H1 (cell line): ENCODE measurements at regions not wholly inside any gene's neighbourhood (a gene's known extent, or its start where the extent isn't known, plus 50 kb on each side); places are given as distances from the start of the nearest gene placed in this dataset.
A peak's percentile ranks its signal among the peaks of the same experiment; 100 is the strongest.

Source experiments
- CTCF ChIA-PET: fragments of 300-600 bp; sonication (Branson Sonifier 250); formaldehyde crosslinking; loops from one replicate; lab custom pipeline; 2021; ENCODE audit not compliant: partially characterized antibody; lab: Charles Lee
- POLR2A ChIA-PET: fragments of 300-600 bp; sonication (Branson Sonifier 250); formaldehyde crosslinking; loops from one replicate; lab custom pipeline; 2021; ENCODE audit warnings: inconsistent platforms; ENCODE audit not compliant: partially characterized antibody; lab: Charles Lee
- DNase-seq, 2 experiments: peaks; one replicate each; pipeline versions ENCODE4 v3.0.0 to v3.0.0-alpha.2; 2010 to 2022; ENCODE audit warnings: low spot score in 2 of 2, low read depth in 1 of 2, mixed read lengths in 1 of 2
- FAIRE-seq: peaks from 2 replicates; lab custom pipeline; 2011; peaks lifted over from hg19 to GRCh38; lab: Jason Lieb, UNC
- H2AFZ ChIP-seq: 2 replicates; pipeline ENCODE4 v1.8.1; 2012; ENCODE audit warnings: low read length, inconsistent platforms
- H2AK5ac ChIP-seq: 2 replicates; pipeline ENCODE4 v1.6.1; 2013; ENCODE audit warnings: low read depth, low read length
- H2BK120ac ChIP-seq: replicated peaks from 2 replicates; pipeline ENCODE3; 2013; ENCODE audit warnings: low read depth, low read length, inconsistent platforms
- H2BK12ac ChIP-seq: 2 replicates; pipeline ENCODE4 v1.6.1; 2013; ENCODE audit warnings: low read depth, low read length
- H2BK15ac ChIP-seq: 2 replicates; pipeline ENCODE4 v1.6.1; 2013; ENCODE audit warnings: low read length
- H2BK20ac ChIP-seq: 2 replicates; pipeline ENCODE4 v1.6.1; 2013; ENCODE audit warnings: low read length
- H2BK5ac ChIP-seq: 2 replicates; pipeline ENCODE4 v1.6.1; 2013; ENCODE audit warnings: low read depth, low read length
- H3K14ac ChIP-seq: 2 replicates; pipeline ENCODE4 v1.6.1; 2013; ENCODE audit warnings: inconsistent platforms; ENCODE audit not compliant: insufficient read length
- H3K18ac ChIP-seq: 2 replicates; pipeline ENCODE4 v1.6.1; 2013; ENCODE audit warnings: low read length; ENCODE audit errors: extremely low read depth
- H3K23ac ChIP-seq: 2 replicates; pipeline ENCODE4 v1.6.1; 2013; ENCODE audit warnings: inconsistent platforms; ENCODE audit not compliant: insufficient read length
- H3K23me2 ChIP-seq: 2 replicates; pipeline ENCODE4 v1.6.1; 2013; ENCODE audit warnings: low read depth, low read length
- H3K27ac ChIP-seq: 2 replicates; pipeline ENCODE4 v1.6.1; 2011; ENCODE audit warnings: low read depth, low read length, inconsistent platforms
- H3K27me3 ChIP-seq, 4 experiments: replicated peaks in 1 of 4; 1 replicate in 1 of 4; 2 replicates in 3 of 4; pipeline versions ENCODE4 v1.6.1 to v1.8.1; 2011 to 2013; ENCODE audit warnings: low read length in 3 of 4, mild to moderate bottlenecking in 3 of 4, inconsistent platforms in 2 of 4, mixed read lengths in 2 of 4, moderate library complexity in 1 of 4; ENCODE audit not compliant: control insufficient read depth in 3 of 4, insufficient read depth in 3 of 4; ENCODE audit errors: extremely low read depth in 1 of 4
- H3K36me3 ChIP-seq, 4 experiments: 2 replicates each; pipeline versions ENCODE4 v1.6.1 to v1.8.1; 2011 to 2013; ENCODE audit warnings: mild to moderate bottlenecking in 4 of 4, low read length in 3 of 4, moderate library complexity in 2 of 4, control low read depth in 1 of 4, inconsistent platforms in 1 of 4; ENCODE audit not compliant: insufficient read depth in 4 of 4, control insufficient read depth in 2 of 4
- H3K4ac ChIP-seq: replicated peaks from 2 replicates; pipeline ENCODE3; 2013; ENCODE audit warnings: low read length, low read depth, mixed read lengths, inconsistent platforms; ENCODE audit not compliant: insufficient read length
- H3K4me1 ChIP-seq, 4 experiments: replicated peaks in 1 of 4; 1 replicate in 1 of 4; 2 replicates in 3 of 4; pipeline versions ENCODE4 v1.6.1 to v1.8.1; 2011 to 2013; ENCODE audit warnings: low read length in 3 of 4, inconsistent platforms in 2 of 4, mixed read lengths in 1 of 4; ENCODE audit not compliant: insufficient read depth in 4 of 4, control insufficient read depth in 3 of 4
- H3K4me2 ChIP-seq, 2 experiments: 2 replicates each; pipeline versions ENCODE4 v1.6.1 to v1.8.1; 2011 to 2013; ENCODE audit warnings: low read depth in 2 of 2, low read length in 2 of 2, control low read depth in 1 of 2, inconsistent platforms in 1 of 2, mild to moderate bottlenecking in 1 of 2; ENCODE audit not compliant: insufficient read depth in 1 of 2
- H3K4me3 ChIP-seq, 4 experiments: fragments of 200-600, 300-600 bp in 1 of 4; sonication (generic), shearing (Covaris generic), sonication (Bioruptor Twin) in 1 of 4; 2 replicates each; pipeline versions ENCODE4 v1.5.1 to v1.8.1; 2011 to 2016; ENCODE audit warnings: low read length in 4 of 4, low read depth in 3 of 4, control low read depth in 2 of 4, inconsistent platforms in 2 of 4, mild to moderate bottlenecking in 2 of 4, mixed read lengths in 1 of 4, moderate library complexity in 1 of 4; ENCODE audit not compliant: insufficient read depth in 2 of 4; ENCODE audit errors: extremely low read depth in 1 of 4
- H3K56ac ChIP-seq: replicated peaks from 2 replicates; pipeline ENCODE3; 2013; ENCODE audit warnings: low read depth, mild to moderate bottlenecking, mixed read lengths, low read length, inconsistent platforms; ENCODE audit not compliant: insufficient read length
- H3K79me1 ChIP-seq: 2 replicates; pipeline ENCODE4 v1.6.1; 2013; ENCODE audit warnings: low read depth, low read length, control low read depth
- H3K79me2 ChIP-seq, 2 experiments: 2 replicates each; pipeline versions ENCODE4 v1.6.1 to v1.8.1; 2012 to 2013; ENCODE audit warnings: low read length in 2 of 2, mild to moderate bottlenecking in 2 of 2, inconsistent platforms in 1 of 2; ENCODE audit not compliant: insufficient read depth in 2 of 2, control insufficient read depth in 1 of 2
- H3K9ac ChIP-seq, 4 experiments: replicated peaks in 1 of 4; 1 replicate in 1 of 4; 2 replicates in 3 of 4; pipeline versions ENCODE4 v1.6.1 to v1.8.1; 2011 to 2013; ENCODE audit warnings: low read depth in 3 of 4, low read length in 3 of 4, control low read depth in 2 of 4, mild to moderate bottlenecking in 2 of 4, moderate library complexity in 2 of 4, inconsistent platforms in 1 of 4; ENCODE audit errors: extremely low read depth in 1 of 4
- H3K9me3 ChIP-seq, 2 experiments: 2 replicates each; pipeline versions ENCODE4 v1.6.1 to v1.8.1; 2012 to 2013; ENCODE audit warnings: mild to moderate bottlenecking in 2 of 2, moderate library complexity in 2 of 2, control low read depth in 1 of 2, inconsistent platforms in 1 of 2, low read depth in 1 of 2, low read length in 1 of 2, mixed read lengths in 1 of 2; ENCODE audit not compliant: insufficient read depth in 2 of 2
- H4K20me1 ChIP-seq, 2 experiments: replicated peaks in 1 of 2; 2 replicates each; pipeline versions ENCODE3 to v1.8.1; 2011 to 2013; ENCODE audit warnings: inconsistent platforms in 2 of 2, low read length in 2 of 2, mild to moderate bottlenecking in 1 of 2; ENCODE audit not compliant: insufficient read depth in 2 of 2, control insufficient read depth in 1 of 2
- H4K5ac ChIP-seq: 2 replicates; pipeline ENCODE4 v1.6.1; 2013; ENCODE audit warnings: low read length, low read depth, mixed read lengths, inconsistent platforms; ENCODE audit not compliant: insufficient read length
- H4K8ac ChIP-seq: 2 replicates; pipeline ENCODE4 v1.8.0; 2013; ENCODE audit warnings: mild to moderate bottlenecking, moderate library complexity, low read length, inconsistent platforms; ENCODE audit not compliant: insufficient read depth; ENCODE audit errors: extremely low read depth
- H4K91ac ChIP-seq: replicated peaks from 2 replicates; pipeline ENCODE3; 2013; ENCODE audit warnings: low read length, mixed read lengths, inconsistent platforms; ENCODE audit not compliant: insufficient read length
- BCL11A ChIP-seq, 2 experiments: IDR thresholded peaks; one replicate each; pipeline ENCODE4 v1.6.1; 2011; ENCODE audit warnings: low read depth in 2 of 2, low read length in 2 of 2, mild to moderate bottlenecking in 2 of 2
- CBX8 ChIP-seq: fragments of 300-800, 300-1000 bp; sonication (generic); IDR thresholded peaks from 2 replicates; pipeline ENCODE4 v1.7.1; 2016; ENCODE audit warnings: low read depth, low read length, borderline replicate concordance
- KDM4A ChIP-seq: IDR thresholded peaks from one replicate; pipeline ENCODE4 v1.7.1; 2012; ENCODE audit warnings: low read depth, mild to moderate bottlenecking, moderate library complexity, low read length, inconsistent platforms; ENCODE audit not compliant: severe bottlenecking
- POLR2AphosphoS5 ChIP-seq: IDR thresholded peaks from 2 replicates; pipeline ENCODE4 v1.6.1; 2011; ENCODE audit warnings: low read depth, low read length
- SIX5 ChIP-seq: IDR thresholded peaks from 2 replicates; pipeline ENCODE4 v1.6.1; 2011; ENCODE audit warnings: mild to moderate bottlenecking, low read depth, low read length
- SRF ChIP-seq: IDR thresholded peaks from 2 replicates; pipeline ENCODE4 v1.6.1; 2011; ENCODE audit warnings: mild to moderate bottlenecking, low read depth, low read length, moderate library complexity
- ZNF274 ChIP-seq: IDR thresholded peaks from 2 replicates; pipeline ENCODE4 v1.7.0; 2012; ENCODE audit warnings: low read length, borderline replicate concordance; ENCODE audit errors: extremely low read depth
- WGBS, 2 experiments: shearing (Covaris generic) in 1 of 2; methylation state at CpG; one replicate each; pipeline versions ENCODE4 v1.1.6 to v1.1.7; 2013 to 2015; ENCODE audit warnings: low lambda C conversion rate in 2 of 2, mixed read lengths in 2 of 2, inconsistent platforms in 1 of 2, low coverage in 1 of 2, missing lambda C conversion rate in 1 of 2; ENCODE audit not compliant: insufficient replicate concordance in 2 of 2, insufficient coverage in 1 of 2, insufficient read length in 1 of 2; ENCODE audit errors: extremely low coverage in 1 of 2, missing lambda C conversion rate in 1 of 2; 5-methylcytosine and 5-hydroxymethylcytosine counted together

DNA sequence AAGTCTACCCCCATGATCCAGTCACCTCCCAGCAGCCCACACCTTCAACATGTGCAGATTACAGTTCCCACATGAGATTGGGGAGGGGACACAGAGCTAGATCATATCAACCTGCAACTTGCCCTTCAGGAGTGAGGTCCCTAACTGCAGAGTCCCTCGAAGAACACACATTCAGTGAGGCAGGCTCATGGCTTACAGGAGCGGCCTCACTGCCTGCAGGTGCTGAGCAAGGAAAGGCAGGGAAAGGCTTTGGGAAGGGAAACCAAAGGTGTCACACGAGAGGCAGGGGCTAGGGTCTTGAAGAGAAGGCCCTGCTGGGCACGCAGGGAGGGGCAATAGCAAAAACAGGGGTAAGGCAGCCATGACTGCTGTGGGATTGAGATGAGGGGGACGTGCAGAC lies 182.4 kb upstream of the CHRNA7 start:
- 89% methylated on average over 5 of the region's 5 CpGs; no CpG with 5 or more reads in 1 of the 2 experiments for WGBS, 2 experiments
- DNase-seq (no peak), FAIRE-seq (no peak)
- Histone ChIP-seq H3K27me3 (no peaks in the 10 kb centered on the region), H3K27ac (no peak overlapping the region), H3K4me3 (no peak overlapping the region), H3K9me3 (peaks cover 0 to 2% of the 10 kb centered on the region in 2 experiments; a peak in 2 of 4 replicates), H4K20me1 (no peaks in the 10 kb centered on the region), H3K23ac (no peak overlapping the region), H2BK120ac (no peak overlapping the region), H2BK20ac (no peak overlapping the region), H3K36me3 (no peaks in the 10 kb centered on the region), H4K91ac (peak overlapping the region; percentile 44), H3K9ac (no peak overlapping the region), H3K4me1 (no peaks in the 10 kb centered on the region), H3K23me2 (no peaks in the 10 kb centered on the region), H4K5ac (no peak overlapping the region), H3K79me2 (no peaks in the 10 kb centered on the region), H2AK5ac (no peak overlapping the region), H2BK12ac (0 out of 2 replicates have a peak overlapping the region, but pooled peaks have one; percentile 17), H3K14ac (no peak overlapping the region), H2AFZ (no peak overlapping the region), H2BK5ac (no peak overlapping the region), H3K4ac (no peak overlapping the region), H3K4me2 (no peak overlapping the region), H3K79me1 (no peaks in the 10 kb centered on the region), H2BK15ac (no peak overlapping the region), H3K56ac (no peak overlapping the region), H4K8ac (peak overlapping the region; percentile 87; the same call in 1 of the 2 replicates), H3K18ac (no peak overlapping the region)
- ChIA-PET CTCF (interaction anchor here (0.6 to 1.7 kb wide), 3 partner anchors 8 to 33 kb away, joined by 3 to 4 read pairs (median 4); no protein-coding TSS in a partner anchor), POLR2A (no interaction called here)
- TF ChIP-seq POLR2AphosphoS5 (no peak), KDM4A (no peak), SIX5 (no peak), CBX8 (no peak), SRF (no peak), ZNF274 (no peak), BCL11A (IDR thresholded peaks at IDR 0.05; ENCODE audit: low read depth in 2 of 2, low read length in 2 of 2) (no peak)
